ENCODE measurements at regions not wholly inside any gene's neighbourhood (a gene's known extent, or its start where the extent isn't known, plus 50 kb on each side); places are given as distances from the start of the nearest gene placed in this dataset.

DNA sequence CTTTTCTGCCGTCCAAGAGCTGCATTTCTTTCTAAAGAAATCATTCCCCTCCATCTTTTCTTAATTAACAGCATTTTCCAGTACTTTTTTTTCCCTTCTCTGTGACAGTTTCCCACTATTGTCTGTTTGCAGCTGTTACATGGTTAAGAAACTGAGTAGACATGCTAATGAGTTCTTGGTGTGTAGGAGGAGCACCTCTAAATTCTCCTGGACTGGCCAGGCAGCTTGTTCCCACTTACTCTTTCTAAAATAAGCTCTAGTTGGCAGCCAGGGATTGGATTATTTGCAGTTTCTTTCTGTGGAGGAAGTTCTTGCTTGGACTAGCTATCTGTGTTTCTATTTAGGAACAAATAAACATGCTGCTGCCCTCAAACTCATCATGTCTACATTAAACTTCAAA is 235.1 kb upstream of the GAP43 start:
- no peak for DNase-seq
- Mint-ChIP-seq H3K9me3 (no peaks in the 10 kb centered on the region), H3K4me1 (ENCODE audit: low read depth) (peaks cover 3% of the 10 kb centered on the region), H3K4me3 (no peak overlapping the region), H3K36me3 (ENCODE audit: low read depth) (no peaks in the 10 kb centered on the region), H3K27ac (no peak overlapping the region), H3K27me3 (no peaks in the 10 kb centered on the region)
- intact Hi-C loops (cut with micrococcal nuclease), result no loop called here
- CTCF ChIA-PET, result interaction anchor here (0.9 kb wide), 1 partner anchor 171 kb away, joined by 3 read pairs; no protein-coding TSS in a partner anchor
- POLR2A ChIA-PET, result interaction anchor here (0.6 kb wide), 1 partner anchor 9 kb away, joined by 5 read pairs; no protein-coding TSS in a partner anchor
- ATAC-seq, result no peak
- TF ChIP-seq, protein P1, sequence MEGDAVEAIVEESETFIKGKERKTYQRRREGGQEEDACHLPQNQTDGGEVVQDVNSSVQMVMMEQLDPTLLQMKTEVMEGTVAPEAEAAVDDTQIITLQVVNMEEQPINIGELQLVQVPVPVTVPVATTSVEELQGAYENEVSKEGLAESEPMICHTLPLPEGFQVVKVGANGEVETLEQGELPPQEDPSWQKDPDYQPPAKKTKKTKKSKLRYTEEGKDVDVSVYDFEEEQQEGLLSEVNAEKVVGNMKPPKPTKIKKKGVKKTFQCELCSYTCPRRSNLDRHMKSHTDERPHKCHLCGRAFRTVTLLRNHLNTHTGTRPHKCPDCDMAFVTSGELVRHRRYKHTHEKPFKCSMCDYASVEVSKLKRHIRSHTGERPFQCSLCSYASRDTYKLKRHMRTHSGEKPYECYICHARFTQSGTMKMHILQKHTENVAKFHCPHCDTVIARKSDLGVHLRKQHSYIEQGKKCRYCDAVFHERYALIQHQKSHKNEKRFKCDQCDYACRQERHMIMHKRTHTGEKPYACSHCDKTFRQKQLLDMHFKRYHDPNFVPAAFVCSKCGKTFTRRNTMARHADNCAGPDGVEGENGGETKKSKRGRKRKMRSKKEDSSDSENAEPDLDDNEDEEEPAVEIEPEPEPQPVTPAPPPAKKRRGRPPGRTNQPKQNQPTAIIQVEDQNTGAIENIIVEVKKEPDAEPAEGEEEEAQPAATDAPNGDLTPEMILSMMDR (IDR thresholded peaks at IDR 0.05), result no peak

DNA sequence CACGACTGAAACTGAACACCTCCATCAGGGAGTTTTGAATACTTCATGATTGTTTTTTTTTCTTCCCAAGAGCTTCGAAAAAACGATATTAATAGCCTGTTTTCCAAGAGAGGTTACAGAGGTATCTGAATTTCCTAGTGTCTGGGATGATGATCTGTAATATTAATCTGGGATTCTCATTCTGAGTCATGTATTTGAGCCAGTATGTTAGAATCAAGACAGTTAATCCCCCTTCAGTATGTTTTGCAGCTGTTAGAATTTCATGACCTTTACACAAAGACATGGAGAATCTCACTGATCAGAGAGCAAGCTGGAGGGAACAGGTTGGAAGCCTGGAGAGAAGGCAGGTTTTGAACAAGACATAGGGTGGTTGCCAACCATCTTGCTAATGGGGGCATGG is 234.5 kb upstream of the GAP43 start:
- CTCF ChIA-PET, result interaction anchor here (0.9 kb wide), 1 partner anchor 172 kb away, joined by 3 read pairs; no protein-coding TSS in a partner anchor
- TF ChIP-seq, protein P1 (IDR thresholded peaks at IDR 0.05), result no peak
- DNase-seq, result no peak
- POLR2A ChIA-PET, result interaction anchor here (0.6 kb wide), 1 partner anchor 8 kb away, joined by 5 read pairs; no protein-coding TSS in a partner anchor
- Mint-ChIP-seq H3K36me3 (ENCODE audit: low read depth) (no peaks in the 10 kb centered on the region), H3K9me3 (no peaks in the 10 kb centered on the region), H3K4me1 (ENCODE audit: low read depth) (peaks cover 3% of the 10 kb centered on the region), H3K4me3 (no peak overlapping the region), H3K27me3 (no peaks in the 10 kb centered on the region), H3K27ac (no peak overlapping the region)
- intact Hi-C loops (cut with micrococcal nuclease), result no loop called here
- ATAC-seq, result no peak

DNA sequence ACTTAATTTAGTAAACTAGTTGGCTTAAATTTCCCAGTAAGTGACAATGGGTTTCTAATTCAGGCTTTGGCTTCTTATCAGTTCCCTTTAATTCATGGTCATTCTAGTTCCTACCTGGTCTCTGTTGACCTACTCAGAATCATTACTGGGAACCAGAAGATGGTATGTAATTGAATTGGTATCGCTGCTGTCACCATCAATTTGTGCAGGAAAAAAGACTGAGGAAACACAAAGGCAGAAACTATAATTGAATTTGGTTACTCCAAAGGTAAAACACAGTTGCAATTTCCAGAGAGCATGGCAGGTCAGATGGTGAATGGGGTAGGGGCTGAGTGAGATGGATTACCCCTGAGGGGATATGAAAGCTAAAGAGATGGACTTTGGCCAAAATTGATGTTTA is 226.5 kb upstream of the GAP43 start:
- intact Hi-C loops (cut with micrococcal nuclease), result no loop called here
- CTCF ChIA-PET, result no interaction called here

DNA sequence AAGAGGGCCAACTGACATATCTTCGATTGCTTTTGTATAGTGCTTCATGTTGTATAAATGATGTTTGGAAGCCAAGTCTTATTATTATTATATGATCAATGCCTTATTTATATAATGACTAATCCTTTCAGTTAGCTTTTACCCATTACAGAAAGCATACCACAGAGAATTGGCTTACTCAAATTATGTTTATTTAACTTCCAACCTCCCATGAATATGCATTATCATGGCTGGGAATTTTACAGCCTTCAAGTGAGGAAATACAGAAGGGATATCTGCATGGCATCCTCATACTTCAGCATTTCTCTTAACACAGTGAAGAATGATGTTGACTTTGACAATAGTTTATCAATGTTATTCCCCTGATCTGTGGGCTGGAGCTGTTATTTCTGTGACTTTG is 225.9 kb upstream of the GAP43 start:
- no peaks in the 10 kb centered on the region for H3K27me3 Mint-ChIP-seq

More for the DNA sequence above, 226.5 kb upstream of the GAP43 start:
- TF ChIP-seq, protein P1 (IDR thresholded peaks at IDR 0.05), result no peak
- H3K4me1 Mint-ChIP-seq (ENCODE audit: low read depth), result no peaks in the 10 kb centered on the region
- H3K9me3 Mint-ChIP-seq, result no peaks in the 10 kb centered on the region
- H3K4me3 Mint-ChIP-seq, result no peak overlapping the region
- H3K27me3 Mint-ChIP-seq, result no peaks in the 10 kb centered on the region
- H3K36me3 Mint-ChIP-seq (ENCODE audit: low read depth), result no peaks in the 10 kb centered on the region
- DNase-seq, result no peak
- no peak for ATAC-seq
- H3K27ac Mint-ChIP-seq, result no peak overlapping the region
- POLR2A ChIA-PET, result interaction anchor here (1.1 kb wide), 1 partner anchor 8 kb away, joined by 5 read pairs; no protein-coding TSS in a partner anchor

DNA sequence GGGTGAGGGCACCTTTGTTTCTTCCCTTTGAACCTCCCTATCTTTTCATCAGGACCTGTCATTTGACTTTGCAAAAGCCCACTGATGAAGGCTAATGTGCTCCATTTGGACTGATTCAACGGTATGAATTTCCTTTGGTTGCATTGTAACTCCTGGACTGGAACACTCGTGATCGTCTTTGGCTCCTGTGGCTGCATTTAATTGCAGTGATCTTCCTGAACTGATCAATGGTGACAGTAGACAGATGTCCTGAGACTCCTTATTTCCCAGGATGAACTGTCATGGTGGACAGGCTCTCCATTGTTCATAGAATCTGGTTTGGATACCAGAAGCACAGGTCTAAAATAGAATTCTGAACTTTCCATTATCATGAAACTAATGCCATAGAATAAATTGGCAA is 224.8 kb upstream of the GAP43 start:
- H3K4me1 Mint-ChIP-seq (ENCODE audit: low read depth), result no peaks in the 10 kb centered on the region
- no peak for DNase-seq
- H3K36me3 Mint-ChIP-seq (ENCODE audit: low read depth), result no peaks in the 10 kb centered on the region
- ChIA-PET POLR2A (no interaction called here), CTCF (no interaction called here)
- H3K4me3 Mint-ChIP-seq, result no peak overlapping the region
- no peak overlapping the region for H3K27ac Mint-ChIP-seq
- TF ChIP-seq, protein P1 (IDR thresholded peaks at IDR 0.05), result no peak
- no peaks in the 10 kb centered on the region for H3K27me3 Mint-ChIP-seq
- intact Hi-C loops (cut with micrococcal nuclease), result no loop called here
- ATAC-seq, result no peak
- H3K9me3 Mint-ChIP-seq, result no peaks in the 10 kb centered on the region

More for the DNA sequence above, 225.9 kb upstream of the GAP43 start:
- intact Hi-C loops (cut with micrococcal nuclease), result no loop called here
- ChIA-PET POLR2A (interaction anchor here (1.1 kb wide), 1 partner anchor 9 kb away, joined by 5 read pairs; no protein-coding TSS in a partner anchor), CTCF (no interaction called here)
- H3K9me3 Mint-ChIP-seq, result no peaks in the 10 kb centered on the region
- no peak for DNase-seq
- no peak overlapping the region for H3K4me3 Mint-ChIP-seq
- H3K36me3 Mint-ChIP-seq (ENCODE audit: low read depth), result no peaks in the 10 kb centered on the region
- H3K4me1 Mint-ChIP-seq (ENCODE audit: low read depth), result no peaks in the 10 kb centered on the region
- no peak for ATAC-seq
- TF ChIP-seq, protein P1 (IDR thresholded peaks at IDR 0.05), result no peak
- H3K27ac Mint-ChIP-seq, result no peak overlapping the region
